Heart right ventricle (tissue), 16 donors: ENCODE measurements at regions not wholly inside any gene's neighbourhood (a gene's known extent, or its start where the extent isn't known, plus 50 kb on each side); places are given as distances from the start of the nearest gene placed in this dataset.

Source experiments
- ATAC-seq, 8 donors: fragments of 200-7000 bp; cut with Tn5 transposase; one replicate each; pipeline ENCODE4 v1.9.1; 2020; ENCODE audit warnings: mild to moderate bottlenecking in 8 of 8, moderate library complexity in 8 of 8, moderate number of reproducible peaks in 1 of 8
- DNase-seq, 2 donors: peaks; one replicate each; pipeline ENCODE4 v3.0.0-alpha.2; 2020
- H3K27ac ChIP-seq, 10 donors: fragments of 200-600 bp; sonication (generic) in 2 of 10; one replicate each; pipeline versions ENCODE4 v1.5.0 to v1.8.0; 2020 to 2022; ENCODE audit warnings: mild to moderate bottlenecking in 3 of 10
- H3K27me3 ChIP-seq, 7 donors: fragments of 200-600 bp; one replicate each; pipeline ENCODE4 v1.8.0; 2021 to 2022; ENCODE audit warnings: mild to moderate bottlenecking in 2 of 7
- H3K36me3 ChIP-seq, 9 donors: fragments of 200-600 bp; sonication (generic) in 1 of 9; one replicate each; pipeline versions ENCODE4 v1.5.0 to v1.8.0; 2020 to 2022; ENCODE audit warnings: mild to moderate bottlenecking in 2 of 9
- H3K4me1 ChIP-seq, 9 donors: fragments of 200-600 bp; sonication (generic) in 1 of 9; one replicate each; pipeline versions ENCODE4 v1.5.0 to v1.8.0; 2020 to 2022; ENCODE audit warnings: mild to moderate bottlenecking in 4 of 9
- H3K4me3 ChIP-seq, 10 donors: fragments of 200-600 bp; sonication (generic) in 2 of 10; one replicate each; pipeline versions ENCODE4 v1.5.0 to v1.8.0; 2020 to 2022; ENCODE audit warnings: mild to moderate bottlenecking in 7 of 10, moderate library complexity in 2 of 10
- H3K9me3 ChIP-seq, 11 donors: fragments of 200-600 bp in 10 of 11; sonication (generic) in 2 of 11; one replicate each; pipeline versions ENCODE4 v1.5.0 to v1.8.0; 2013 to 2022; ENCODE audit warnings: mild to moderate bottlenecking in 2 of 11, control low read depth in 1 of 11, moderate library complexity in 1 of 11
- WGBS, 2 donors: extraction: QIAGEN DNeasy Blood & Tissue Kit; methylation state at CpG; one replicate each; pipeline ENCODE4 v1.1.7; 2013; ENCODE audit warnings: inconsistent platforms in 1 of 2; 5-methylcytosine and 5-hydroxymethylcytosine counted together
- intact Hi-C, 10 donors: fragments of 100-400 bp; cut with DNase I; formaldehyde crosslinking; loops; one replicate each; pipeline versions ENCODE4 v1.11.1 to v1.14.2; 2022
- TF ChIP-seq, protein P1 (sequence below), 9 donors: fragments of 200-600 bp; sonication (generic) in 2 of 9; IDR thresholded peaks; one replicate each; pipeline versions ENCODE4 v1.5.0 to v1.8.0; 2021 to 2022; ENCODE audit warnings: antibody characterized with exemption in 9 of 9, mild to moderate bottlenecking in 5 of 9, moderate library complexity in 1 of 9
- donor health status: Arrhythmogenic right ventricular cardiomyopathy.
- donor health status: ischemic (EF 13 %, LVEDD 7.1; RV severe dilation, severe dysfunction).
- donor health status: healthy with polysubstance abuse.
- donor health status: DM: no; HTN: yes; CAD: no.
- donor health status: DM: no; HTN: no; CAD: no.
- donor health status: ischemic (EF 25% LVEDD 6.9; RV normal size, moderate dysfunction).
- donor health status: ischemic (EF 25% LVEDD 5.7; RV mildly dilated, moderate dysfunction).
- donor health status: healthy.
- donor health status: DM: yes; HTN: yes; CAD: no.
- donor health status: Ischemic cardiomyopathy.
- donor health status: ischemic (EF 35%, LVEDD 5.7; RV mildly dilated, moderate dysfunction).
- donor health status: nonischemic (EF 11% LVEDD 7.7; RV severe dilation, severe dysfunction).
- donor health status: DM: yes; HTN: yes; CAD: no.
- donor health status: PGD.
- donor health status: ischemic (EF 29% LVEDD 5.4; RV normal size, mild dysfunction).
- donor health status: nonischemic (EF 23%, LVEDD 6.1; RV moderate dilation, normal function).

DNA sequence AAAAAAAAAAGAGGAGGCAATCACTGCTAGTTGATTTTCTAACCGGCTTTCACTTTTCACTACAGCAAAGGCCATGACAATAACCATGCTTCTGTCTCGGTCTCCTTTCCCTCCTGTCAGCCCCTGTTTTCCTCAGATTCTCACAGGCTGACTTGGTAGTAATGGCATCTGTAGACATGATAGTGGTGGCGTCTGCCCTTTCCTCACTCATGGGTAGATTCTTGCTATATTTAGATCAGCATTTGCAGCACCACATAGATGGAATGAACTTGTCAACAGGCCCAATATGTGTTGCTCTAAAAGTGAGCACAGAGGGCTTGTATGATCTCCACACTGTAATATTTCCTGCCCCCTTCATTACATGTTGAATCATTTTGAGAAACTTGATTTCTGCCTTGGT lies 120.3 kb upstream of the FTMT start:
- intact Hi-C loops = no loop called here
- ATAC-seq (peak; percentile 71 to 98 (median 92)), DNase-seq (peak in 1 of 2 donors; percentile 19)
- Histone ChIP-seq H3K27ac (peak overlapping the region in 7 of 10 donors; percentile 26 to 79 (median 72)), H3K36me3 (no peaks in the 10 kb centered on the region), H3K4me3 (no peak overlapping the region), H3K9me3 (no peaks in the 10 kb centered on the region), H3K4me1 (peaks cover 0 to 13% (median 0%) of the 10 kb centered on the region in 9 donors), H3K27me3 (no peaks in the 10 kb centered on the region)
- TF ChIP-seq, protein P1, sequence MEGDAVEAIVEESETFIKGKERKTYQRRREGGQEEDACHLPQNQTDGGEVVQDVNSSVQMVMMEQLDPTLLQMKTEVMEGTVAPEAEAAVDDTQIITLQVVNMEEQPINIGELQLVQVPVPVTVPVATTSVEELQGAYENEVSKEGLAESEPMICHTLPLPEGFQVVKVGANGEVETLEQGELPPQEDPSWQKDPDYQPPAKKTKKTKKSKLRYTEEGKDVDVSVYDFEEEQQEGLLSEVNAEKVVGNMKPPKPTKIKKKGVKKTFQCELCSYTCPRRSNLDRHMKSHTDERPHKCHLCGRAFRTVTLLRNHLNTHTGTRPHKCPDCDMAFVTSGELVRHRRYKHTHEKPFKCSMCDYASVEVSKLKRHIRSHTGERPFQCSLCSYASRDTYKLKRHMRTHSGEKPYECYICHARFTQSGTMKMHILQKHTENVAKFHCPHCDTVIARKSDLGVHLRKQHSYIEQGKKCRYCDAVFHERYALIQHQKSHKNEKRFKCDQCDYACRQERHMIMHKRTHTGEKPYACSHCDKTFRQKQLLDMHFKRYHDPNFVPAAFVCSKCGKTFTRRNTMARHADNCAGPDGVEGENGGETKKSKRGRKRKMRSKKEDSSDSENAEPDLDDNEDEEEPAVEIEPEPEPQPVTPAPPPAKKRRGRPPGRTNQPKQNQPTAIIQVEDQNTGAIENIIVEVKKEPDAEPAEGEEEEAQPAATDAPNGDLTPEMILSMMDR (IDR thresholded peaks at IDR 0.05) = no peak
- WGBS, 2 donors = 11 to 19% methylated on average over 3 of the region's 3 CpGs

DNA sequence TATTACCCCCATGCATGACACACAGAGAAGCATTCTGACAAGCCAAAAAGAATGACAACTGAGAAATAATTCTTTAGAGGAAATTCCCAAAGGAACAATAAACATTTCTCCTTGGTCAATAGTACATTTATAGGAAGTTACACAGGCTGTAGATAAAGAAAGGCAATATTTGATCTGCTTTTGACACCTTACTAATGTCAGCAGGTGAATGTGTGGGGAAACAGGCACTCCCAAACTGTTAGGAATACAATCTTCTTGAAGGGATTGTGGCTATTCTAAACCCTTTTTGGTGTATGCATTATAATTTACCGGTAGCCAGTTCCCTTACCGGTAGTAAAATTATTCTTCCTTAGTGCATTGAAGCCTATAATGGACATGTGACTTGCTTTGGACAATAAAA lies 116.1 kb upstream of the FTMT start:
- ATAC-seq (no peak), DNase-seq (no peak)
- intact Hi-C loops = no loop called here
- H3K4me3 ChIP-seq = no peak overlapping the region
- TF ChIP-seq, protein P1 (IDR thresholded peaks at IDR 0.05) = no peak
- no peaks in the 10 kb centered on the region for H3K36me3 ChIP-seq
- H3K4me1 ChIP-seq = peaks cover 0 to 13% (median 0%) of the 10 kb centered on the region in 9 donors
- 84 to 89% methylated on average over 2 of the region's 2 CpGs for WGBS, 2 donors
- no peak overlapping the region for H3K27ac ChIP-seq
- no peaks in the 10 kb centered on the region for H3K27me3 ChIP-seq
- peaks cover 0 to 15% (median 0%) of the 10 kb centered on the region in 11 donors for H3K9me3 ChIP-seq

DNA sequence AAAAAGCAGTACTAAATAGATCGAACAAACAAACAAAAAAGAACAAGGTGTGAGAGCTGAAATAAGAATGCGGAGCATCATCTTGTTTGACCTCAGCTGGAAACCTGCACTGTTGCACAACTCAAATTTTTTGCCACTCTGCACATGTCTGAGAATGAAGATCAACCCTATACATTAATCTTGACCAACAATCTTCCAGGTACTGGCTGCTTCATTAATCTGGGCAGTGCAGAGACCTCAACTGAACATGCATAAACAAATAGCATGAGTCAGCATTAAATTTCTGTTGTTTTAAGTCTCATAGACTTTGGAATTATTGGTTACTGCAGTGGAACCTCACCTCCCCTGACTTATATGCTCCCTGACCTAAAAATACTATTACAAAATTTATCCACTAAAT lies 114.6 kb upstream of the FTMT start:
- no peaks in the 10 kb centered on the region for H3K4me1 ChIP-seq
- WGBS, 2 donors = 91% methylated on average over 2 of the region's 2 CpGs
- ATAC-seq (no peak), DNase-seq (no peak)
- no peaks in the 10 kb centered on the region for H3K36me3 ChIP-seq
- TF ChIP-seq, protein P1 (IDR thresholded peaks at IDR 0.05) = no peak
- intact Hi-C loops = no loop called here
- no peaks in the 10 kb centered on the region for H3K27me3 ChIP-seq
- H3K9me3 ChIP-seq = peaks cover 0 to 25% (median 0%) of the 10 kb centered on the region in 11 donors
- no peak overlapping the region for H3K27ac ChIP-seq
- H3K4me3 ChIP-seq = no peak overlapping the region

DNA sequence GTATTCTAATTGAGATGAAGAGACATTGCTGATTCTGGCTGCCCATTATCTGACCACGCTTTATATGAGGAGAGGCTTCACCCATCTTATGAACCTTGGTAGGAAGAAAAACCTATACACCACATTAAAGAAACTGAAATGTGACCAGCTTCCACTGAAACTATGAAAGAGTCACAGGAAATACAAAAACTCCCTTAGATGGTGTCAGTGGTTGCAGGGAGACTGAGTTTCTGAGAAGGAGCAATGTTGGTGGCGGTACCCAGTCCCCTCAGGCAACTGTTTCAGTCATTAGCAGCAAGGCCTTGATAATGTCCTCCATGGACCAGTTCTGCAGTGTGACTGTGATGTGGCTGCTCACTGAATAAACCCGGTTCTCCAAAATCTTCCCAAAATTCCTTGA lies 110.5 kb upstream of the FTMT start:
- no peak for DNase-seq
- no peak for ATAC-seq
- Histone ChIP-seq H3K36me3 (no peaks in the 10 kb centered on the region), H3K4me1 (no peaks in the 10 kb centered on the region), H3K4me3 (no peak overlapping the region), H3K27me3 (no peaks in the 10 kb centered on the region), H3K27ac (no peak overlapping the region), H3K9me3 (peaks cover 0 to 26% (median 0%) of the 10 kb centered on the region in 11 donors)
- 72 to 74% methylated on average over 3 of the region's 3 CpGs for whole genome bisulfite sequencing, 2 donors
- TF ChIP-seq, protein P1 (IDR thresholded peaks at IDR 0.05) = no peak
- intact Hi-C loops = no loop called here
